DOHH2 (cell line): ENCODE measurements at regions not wholly inside any gene's neighbourhood (a gene's known extent, or its start where the extent isn't known, plus 50 kb on each side); places are given as distances from the start of the nearest gene placed in this dataset.

Source experiments
- EZH2phosphoT487 ChIP-seq: fragments of 200-600 bp; sonication (generic); IDR thresholded peaks from 2 replicates; pipeline ENCODE4 v1.6.1; 2017; ENCODE audit warnings: borderline replicate concordance, mild to moderate bottlenecking, antibody characterized with exemption, low read length, moderate library complexity, mixed read lengths
- TF ChIP-seq, protein P1 (sequence below): fragments of 200-600 bp; sonication (generic); IDR thresholded peaks from one replicate; pipeline ENCODE4 v1.5.1; 2014; ENCODE audit warnings: antibody characterized with exemption, mild to moderate bottlenecking, low read depth, low read length; ENCODE audit not compliant: poor library complexity, severe bottlenecking

DNA sequence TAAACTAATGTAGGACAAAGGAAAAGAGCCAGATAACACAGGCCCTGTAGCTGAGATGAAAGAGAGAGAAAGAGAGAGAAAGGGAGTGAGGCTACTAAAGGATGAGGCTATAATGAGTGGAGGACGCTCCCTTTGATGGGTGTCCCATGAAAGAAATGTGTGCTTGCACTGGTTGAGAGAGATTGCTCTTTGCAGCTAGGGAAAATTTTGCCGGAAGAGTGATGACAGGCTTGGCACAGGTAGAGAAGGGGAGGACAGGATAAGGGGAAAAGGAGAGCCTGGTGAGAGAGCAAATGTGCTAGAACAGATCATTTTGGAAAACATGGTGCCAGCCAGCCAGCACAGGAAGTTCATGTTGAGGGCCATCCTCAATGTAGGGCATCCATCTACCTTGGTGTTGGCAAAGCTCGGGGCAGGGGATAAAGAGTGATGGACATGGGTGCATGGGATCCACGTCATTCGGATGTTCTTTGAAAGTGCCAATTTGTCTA, 248.6 kb downstream of the BTG1 start:
- TF ChIP-seq, protein P1, sequence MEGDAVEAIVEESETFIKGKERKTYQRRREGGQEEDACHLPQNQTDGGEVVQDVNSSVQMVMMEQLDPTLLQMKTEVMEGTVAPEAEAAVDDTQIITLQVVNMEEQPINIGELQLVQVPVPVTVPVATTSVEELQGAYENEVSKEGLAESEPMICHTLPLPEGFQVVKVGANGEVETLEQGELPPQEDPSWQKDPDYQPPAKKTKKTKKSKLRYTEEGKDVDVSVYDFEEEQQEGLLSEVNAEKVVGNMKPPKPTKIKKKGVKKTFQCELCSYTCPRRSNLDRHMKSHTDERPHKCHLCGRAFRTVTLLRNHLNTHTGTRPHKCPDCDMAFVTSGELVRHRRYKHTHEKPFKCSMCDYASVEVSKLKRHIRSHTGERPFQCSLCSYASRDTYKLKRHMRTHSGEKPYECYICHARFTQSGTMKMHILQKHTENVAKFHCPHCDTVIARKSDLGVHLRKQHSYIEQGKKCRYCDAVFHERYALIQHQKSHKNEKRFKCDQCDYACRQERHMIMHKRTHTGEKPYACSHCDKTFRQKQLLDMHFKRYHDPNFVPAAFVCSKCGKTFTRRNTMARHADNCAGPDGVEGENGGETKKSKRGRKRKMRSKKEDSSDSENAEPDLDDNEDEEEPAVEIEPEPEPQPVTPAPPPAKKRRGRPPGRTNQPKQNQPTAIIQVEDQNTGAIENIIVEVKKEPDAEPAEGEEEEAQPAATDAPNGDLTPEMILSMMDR = no peak
- TF ChIP-seq EZH2phosphoT487 = no peak
